ENCODE measurements at regions not wholly inside any gene's neighbourhood (a gene's known extent, or its start where the extent isn't known, plus 50 kb on each side); places are given as distances from the start of the nearest gene placed in this dataset.

DNA sequence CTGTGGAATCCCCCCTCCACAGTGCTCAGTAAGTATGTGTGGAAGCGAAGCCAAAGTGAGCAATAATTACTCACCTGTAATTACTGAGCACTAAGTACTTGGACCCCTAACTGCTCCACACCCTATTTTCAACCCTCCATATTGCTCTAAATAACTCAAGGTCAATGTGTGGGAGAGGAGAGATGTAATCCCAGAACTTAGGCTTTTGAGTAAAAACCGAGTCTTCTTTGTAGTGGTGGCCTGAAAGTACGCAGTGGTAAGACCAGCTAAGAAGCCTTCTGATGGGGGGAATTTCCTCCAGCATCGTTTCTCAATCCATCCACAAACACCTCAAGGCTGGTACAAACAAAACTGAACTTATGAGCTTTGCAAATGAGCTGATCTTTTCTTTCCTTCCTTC lies 551.6 kb downstream of the ZEB2 start:
- Mint-ChIP-seq H3K36me3 (ENCODE audit: insufficient read depth, unreplicated experiment) (no peaks in the 10 kb centered on the region), H3K4me3 (ENCODE audit: low read depth, unreplicated experiment) (no peak overlapping the region), H3K9me3 (ENCODE audit: low read depth, unreplicated experiment) (no peaks in the 10 kb centered on the region), H3K4me1 (ENCODE audit: low read depth, unreplicated experiment) (no peaks in the 10 kb centered on the region), H3K27ac (ENCODE audit: unreplicated experiment) (no peak overlapping the region), H3K27me3 (ENCODE audit: unreplicated experiment) (no peaks in the 10 kb centered on the region)
- CTCF ChIA-PET: interaction anchor here (1.3 kb wide), 1 partner anchor 29 kb away, joined by 3 read pairs; no protein-coding TSS in a partner anchor
- TF ChIP-seq, protein P1, sequence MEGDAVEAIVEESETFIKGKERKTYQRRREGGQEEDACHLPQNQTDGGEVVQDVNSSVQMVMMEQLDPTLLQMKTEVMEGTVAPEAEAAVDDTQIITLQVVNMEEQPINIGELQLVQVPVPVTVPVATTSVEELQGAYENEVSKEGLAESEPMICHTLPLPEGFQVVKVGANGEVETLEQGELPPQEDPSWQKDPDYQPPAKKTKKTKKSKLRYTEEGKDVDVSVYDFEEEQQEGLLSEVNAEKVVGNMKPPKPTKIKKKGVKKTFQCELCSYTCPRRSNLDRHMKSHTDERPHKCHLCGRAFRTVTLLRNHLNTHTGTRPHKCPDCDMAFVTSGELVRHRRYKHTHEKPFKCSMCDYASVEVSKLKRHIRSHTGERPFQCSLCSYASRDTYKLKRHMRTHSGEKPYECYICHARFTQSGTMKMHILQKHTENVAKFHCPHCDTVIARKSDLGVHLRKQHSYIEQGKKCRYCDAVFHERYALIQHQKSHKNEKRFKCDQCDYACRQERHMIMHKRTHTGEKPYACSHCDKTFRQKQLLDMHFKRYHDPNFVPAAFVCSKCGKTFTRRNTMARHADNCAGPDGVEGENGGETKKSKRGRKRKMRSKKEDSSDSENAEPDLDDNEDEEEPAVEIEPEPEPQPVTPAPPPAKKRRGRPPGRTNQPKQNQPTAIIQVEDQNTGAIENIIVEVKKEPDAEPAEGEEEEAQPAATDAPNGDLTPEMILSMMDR (IDR thresholded peaks at IDR 0.05; ENCODE audit: unreplicated experiment): no peak
- BruUV-seq (replicated peaks): no TSS peak
- intact Hi-C loops (cut with micrococcal nuclease; ENCODE audit: unreplicated experiment): no loop called here
- DNase-seq: no peak

DNA sequence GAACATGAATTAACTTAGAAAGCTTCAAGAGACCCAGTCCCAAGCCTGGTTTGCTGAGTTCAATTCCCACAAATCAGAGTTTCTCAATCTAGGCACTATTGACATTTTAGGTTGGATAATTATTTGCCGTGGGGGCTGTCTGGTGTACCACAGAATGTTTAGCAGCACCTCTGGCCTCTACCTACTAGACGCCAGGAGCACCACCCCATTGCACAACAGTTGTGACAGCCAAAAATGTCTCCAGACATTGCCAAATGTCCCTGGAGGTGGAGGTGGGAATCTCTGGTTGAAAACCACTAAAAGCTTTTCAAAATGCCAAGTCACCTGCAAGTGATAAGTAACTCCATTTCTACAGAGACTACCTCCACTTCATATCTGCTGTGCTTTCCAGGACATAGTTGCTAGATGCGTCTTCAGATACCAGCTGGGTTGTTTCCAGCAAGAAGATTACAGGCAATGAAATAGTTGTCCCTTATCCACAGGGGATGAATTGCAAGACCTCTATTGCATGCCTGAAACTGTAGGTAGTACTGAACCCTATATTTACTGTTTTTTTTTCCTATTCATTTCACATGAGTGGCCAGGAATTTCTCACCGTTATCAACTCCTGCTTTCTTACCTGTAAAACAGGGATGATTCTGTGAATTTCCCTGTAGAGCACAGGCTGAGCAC lies 554.3 kb downstream of the ZEB2 start:
- Mint-ChIP-seq H3K4me1 (ENCODE audit: low read depth, unreplicated experiment) (no peaks in the 10 kb centered on the region), H3K4me3 (ENCODE audit: low read depth, unreplicated experiment) (no peak overlapping the region), H3K36me3 (ENCODE audit: insufficient read depth, unreplicated experiment) (no peaks in the 10 kb centered on the region), H3K27ac (ENCODE audit: unreplicated experiment) (no peak overlapping the region), H3K9me3 (ENCODE audit: low read depth, unreplicated experiment) (no peaks in the 10 kb centered on the region), H3K27me3 (ENCODE audit: unreplicated experiment) (no peaks in the 10 kb centered on the region)
- intact Hi-C loops (cut with micrococcal nuclease; ENCODE audit: unreplicated experiment): no loop called here
- TF ChIP-seq, protein P1 (IDR thresholded peaks at IDR 0.05; ENCODE audit: unreplicated experiment): no peak
- no peak for DNase-seq
- no TSS peak for BruUV-seq (replicated peaks)
- CTCF ChIA-PET: interaction anchor here (0.7 kb wide), 1 partner anchor 1415 kb away, joined by 3 read pairs; no protein-coding TSS in a partner anchor

DNA sequence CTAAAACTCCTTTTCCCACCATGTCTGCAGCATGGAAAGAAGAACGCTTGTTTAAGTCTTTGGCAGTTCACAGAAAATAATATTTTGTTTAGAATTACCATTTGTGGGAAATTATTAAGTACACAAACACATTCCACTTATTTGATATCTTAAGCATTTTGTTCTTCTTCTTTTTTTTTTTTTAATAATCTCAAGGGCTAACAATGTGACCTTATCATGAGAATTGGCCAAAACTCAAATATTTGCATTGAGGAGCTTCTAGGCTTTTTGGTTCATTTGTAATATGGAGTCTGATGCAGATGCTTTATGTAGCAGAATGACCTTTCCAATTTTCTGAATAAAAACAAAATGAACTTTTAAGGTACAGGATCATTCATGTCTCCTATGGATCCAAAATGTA lies 555.0 kb downstream of the ZEB2 start:
- intact Hi-C loops (cut with micrococcal nuclease; ENCODE audit: unreplicated experiment): no loop called here
- H3K27me3 Mint-ChIP-seq (ENCODE audit: unreplicated experiment): no peaks in the 10 kb centered on the region
- no peak for DNase-seq
- H3K4me3 Mint-ChIP-seq (ENCODE audit: low read depth, unreplicated experiment): no peak overlapping the region
- TF ChIP-seq, protein P1 (IDR thresholded peaks at IDR 0.05; ENCODE audit: unreplicated experiment): no peak
- no peak overlapping the region for H3K27ac Mint-ChIP-seq (ENCODE audit: unreplicated experiment)
- no TSS peak for BruUV-seq (replicated peaks)
- no peaks in the 10 kb centered on the region for H3K4me1 Mint-ChIP-seq (ENCODE audit: low read depth, unreplicated experiment)
- H3K36me3 Mint-ChIP-seq (ENCODE audit: insufficient read depth, unreplicated experiment): no peaks in the 10 kb centered on the region
- no peaks in the 10 kb centered on the region for H3K9me3 Mint-ChIP-seq (ENCODE audit: low read depth, unreplicated experiment)
- CTCF ChIA-PET: interaction anchor here (0.7 kb wide), 1 partner anchor 1414 kb away, joined by 3 read pairs; no protein-coding TSS in a partner anchor

DNA sequence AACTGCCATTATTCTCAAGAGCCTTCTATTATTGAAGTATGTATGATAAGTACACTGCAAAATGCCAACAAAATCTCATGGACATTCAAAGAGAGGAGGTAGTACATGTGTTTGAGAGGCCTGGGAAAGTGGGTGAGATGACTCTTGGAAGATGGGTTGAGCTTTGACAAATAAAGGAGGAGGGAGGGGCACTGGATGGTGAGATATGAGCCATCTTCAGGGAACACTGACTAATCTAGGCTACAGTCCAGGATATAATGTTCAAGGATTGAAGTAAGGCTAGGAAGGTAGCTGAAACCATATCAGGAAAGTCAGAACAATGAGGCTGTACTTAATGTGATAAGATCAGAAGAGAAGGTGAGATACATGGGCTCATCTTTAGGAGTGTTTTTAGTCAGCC lies 559.7 kb downstream of the ZEB2 start:
- Mint-ChIP-seq H3K27ac (ENCODE audit: unreplicated experiment) (no peak overlapping the region), H3K4me1 (ENCODE audit: low read depth, unreplicated experiment) (peaks cover 7% of the 10 kb centered on the region), H3K4me3 (ENCODE audit: low read depth, unreplicated experiment) (no peak overlapping the region), H3K27me3 (ENCODE audit: unreplicated experiment) (no peaks in the 10 kb centered on the region), H3K9me3 (ENCODE audit: low read depth, unreplicated experiment) (no peaks in the 10 kb centered on the region), H3K36me3 (ENCODE audit: insufficient read depth, unreplicated experiment) (no peaks in the 10 kb centered on the region)
- BruUV-seq (replicated peaks): no TSS peak
- intact Hi-C loops (cut with micrococcal nuclease; ENCODE audit: unreplicated experiment): no loop called here
- CTCF ChIA-PET: no interaction called here
- TF ChIP-seq, protein P1 (IDR thresholded peaks at IDR 0.05; ENCODE audit: unreplicated experiment): no peak
- no peak for DNase-seq
